ENCODE measurements at regions not wholly inside any gene's neighbourhood (a gene's known extent, or its start where the extent isn't known, plus 50 kb on each side); places are given as distances from the start of the nearest gene placed in this dataset.

DNA sequence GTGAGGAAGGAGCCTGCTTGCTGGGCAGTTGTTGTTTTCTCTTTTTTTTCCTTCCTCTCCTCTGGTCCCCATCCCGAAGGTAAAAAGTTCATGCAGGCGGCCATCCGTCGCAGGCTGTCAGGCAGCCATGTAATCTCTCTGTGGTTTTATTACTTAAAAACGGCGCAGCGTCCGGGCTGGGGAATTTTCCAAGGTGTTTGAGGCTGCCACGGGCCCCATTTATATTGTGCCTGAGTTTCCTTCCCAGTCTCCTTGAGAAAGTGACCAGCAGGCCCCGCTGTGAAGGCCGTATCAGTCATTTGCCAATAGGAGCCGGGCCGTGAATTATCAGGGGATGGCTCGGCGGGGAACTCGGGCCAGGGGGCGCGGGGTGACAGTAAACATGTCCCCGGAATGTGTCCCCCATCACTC, 289.7 kb downstream of the PBX3 start:
- H3K4me3 ChIP-seq = no peak overlapping the region
- WGBS (ENCODE audit: insufficient coverage, insufficient replicate concordance, low lambda C conversion rate, missing lambda C conversion rate) = 47% methylated on average over 19 of the region's 19 CpGs
- H3K4me1 ChIP-seq (ENCODE audit: control insufficient read depth, insufficient read depth, low read length) = no peaks in the 10 kb centered on the region
- no peak overlapping the region for H3K27ac ChIP-seq (ENCODE audit: control insufficient read depth, insufficient read depth)
- intact Hi-C loops (cut with micrococcal nuclease; ENCODE audit: unreplicated experiment) = no loop called here
- POLR2A ChIA-PET = no interaction called here
- in situ Hi-C loops (cut with MboI) = no loop called here
- no TSS peak for BruUV-seq (replicated peaks)
- TF ChIP-seq HDGF (IDR thresholded peaks at IDR 0.05) (no peak), STAT3 (IDR thresholded peaks at IDR 0.05; ENCODE audit: low read depth, low read length) (no peak), NRF1 (conservative IDR thresholded peaks at IDR 0.05; ENCODE audit: low read depth, low read length) (no peak), MXI1 (IDR thresholded peaks at IDR 0.05; ENCODE audit: low read depth, low read length) (no peak), SMAD1 (IDR thresholded peaks at IDR 0.05; ENCODE audit: low read depth, partially characterized antibody) (no peak), ESRRA (IDR thresholded peaks at IDR 0.05; ENCODE audit: low read length) (no peak), ZNF24 (IDR thresholded peaks at IDR 0.05) (no peak)
- CTCF ChIA-PET = no interaction called here
- ATAC-seq (no peak), FAIRE-seq (no peak), DNase-seq (ENCODE audit: low read depth, low spot score) (no peak)
- no peaks in the 10 kb centered on the region for H3K79me2 ChIP-seq (ENCODE audit: control insufficient read depth, insufficient read depth, low read length)
- H3K4me2 ChIP-seq (ENCODE audit: control insufficient read depth, insufficient read depth) = no peak overlapping the region
- H3K9ac ChIP-seq (ENCODE audit: control insufficient read depth, insufficient read depth, low read length) = no peak overlapping the region
- SMC1A ChIA-PET (ENCODE audit: uncharacterized antibody, unreplicated experiment) = no interaction called here
- H4K20me1 ChIP-seq (ENCODE audit: control insufficient read depth, insufficient read depth) = no peaks in the 10 kb centered on the region
- no peaks in the 10 kb centered on the region for H3K36me3 ChIP-seq (ENCODE audit: control insufficient read depth in 2 of 2, insufficient read depth in 2 of 2, low read length in 1 of 2)
- RAD21 ChIA-PET (ENCODE audit: unreplicated experiment) = no interaction called here
- no peak overlapping the region for H2AFZ ChIP-seq (ENCODE audit: control insufficient read depth, low read depth, low read length)
- H3K9me3 ChIP-seq (replicated peaks; ENCODE audit: control insufficient read depth, insufficient read depth, low read length) = no peaks in the 10 kb centered on the region
- peaks cover 0 to 2% of the 10 kb centered on the region in 2 experiments; a peak in 1 of 4 replicates for H3K27me3 ChIP-seq (replicated peaks in 1 of 2; ENCODE audit: control insufficient read depth in 2 of 2, insufficient read depth in 2 of 2, low read length in 1 of 2)

DNA sequence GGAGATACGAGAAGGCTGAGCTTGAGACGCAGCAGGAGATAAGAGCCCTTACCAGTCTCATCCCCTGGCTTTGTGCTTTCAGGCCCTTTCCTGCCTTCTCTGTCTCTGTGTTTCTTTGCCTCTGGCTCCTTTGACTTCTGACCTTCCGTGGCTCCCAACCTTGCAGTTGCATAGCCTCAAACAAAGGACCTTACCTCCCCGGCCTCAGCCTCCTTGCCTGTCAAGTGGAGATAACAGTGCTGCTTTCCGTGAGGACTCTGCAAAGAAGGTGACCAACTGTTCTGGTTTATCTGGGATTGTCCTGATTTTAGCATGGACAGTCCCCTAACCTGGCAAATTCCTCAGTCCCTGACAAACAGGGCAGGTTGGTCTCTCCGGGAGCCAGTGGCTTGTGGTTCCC, 287.8 kb upstream of the MVB12B start:
- RAD21 ChIA-PET (ENCODE audit: unreplicated experiment) = no interaction called here
- H3K4me3 ChIP-seq = no peak overlapping the region
- SMC1A ChIA-PET (ENCODE audit: uncharacterized antibody, unreplicated experiment) = interaction anchor here (1.5 kb wide), 1 partner anchor 11 kb away, joined by 4 read pairs; no protein-coding TSS in a partner anchor
- peaks cover 0 to 2% of the 10 kb centered on the region in 2 experiments; a peak in 1 of 4 replicates for H3K27me3 ChIP-seq (replicated peaks in 1 of 2; ENCODE audit: control insufficient read depth in 2 of 2, insufficient read depth in 2 of 2, low read length in 1 of 2)
- no TSS peak for BruUV-seq (replicated peaks)
- DNase-seq (ENCODE audit: low read depth, low spot score) (no peak), ATAC-seq (no peak), FAIRE-seq (no peak)
- no peak overlapping the region for H2AFZ ChIP-seq (ENCODE audit: control insufficient read depth, low read depth, low read length)
- CTCF ChIA-PET = no interaction called here
- H3K9ac ChIP-seq (ENCODE audit: control insufficient read depth, insufficient read depth, low read length) = no peak overlapping the region
- in situ Hi-C loops (cut with MboI) = no loop called here
- WGBS (ENCODE audit: insufficient coverage, insufficient replicate concordance, low lambda C conversion rate, missing lambda C conversion rate) = 61% methylated on average over 6 of the region's 6 CpGs
- H3K27ac ChIP-seq (ENCODE audit: control insufficient read depth, insufficient read depth) = no peak overlapping the region
- no peaks in the 10 kb centered on the region for H3K36me3 ChIP-seq (ENCODE audit: control insufficient read depth in 2 of 2, insufficient read depth in 2 of 2, low read length in 1 of 2)
- no peak overlapping the region for H3K4me2 ChIP-seq (ENCODE audit: control insufficient read depth, insufficient read depth)
- intact Hi-C loops (cut with micrococcal nuclease; ENCODE audit: unreplicated experiment) = no loop called here
- H3K9me3 ChIP-seq (replicated peaks; ENCODE audit: control insufficient read depth, insufficient read depth, low read length) = no peaks in the 10 kb centered on the region
- POLR2A ChIA-PET = no interaction called here
- H4K20me1 ChIP-seq (ENCODE audit: control insufficient read depth, insufficient read depth) = no peaks in the 10 kb centered on the region
- H3K4me1 ChIP-seq (ENCODE audit: control insufficient read depth, insufficient read depth, low read length) = no peaks in the 10 kb centered on the region
- H3K79me2 ChIP-seq (ENCODE audit: control insufficient read depth, insufficient read depth, low read length) = no peaks in the 10 kb centered on the region
- no peak for TF ChIP-seq PAX5 (IDR thresholded peaks at IDR 0.05; ENCODE audit: borderline replicate concordance, low read depth, low read length)
- TF ChIP-seq IKZF2 (IDR thresholded peaks at IDR 0.05) = no peak
- no peak for TF ChIP-seq ZNF384 (IDR thresholded peaks at IDR 0.05; ENCODE audit: borderline replicate concordance, low read depth, low read length)

Data from GM12878 (cell line).